Activated CD8-positive, alpha-beta memory T cell treated with anti-CD3 and anti-CD28 coated beads for 4 hours (primary cell): ENCODE measurements at regions not wholly inside any gene's neighbourhood (a gene's known extent, or its start where the extent isn't known, plus 50 kb on each side); places are given as distances from the start of the nearest gene placed in this dataset.
"Not testable (repeated sequence)": the region's sequence is repeated elsewhere in the genome, so short reads cannot be mapped to it uniquely, and the experiment has no call there.

Experiments used
- DNase-seq, 2 donors: peaks; one replicate each; pipeline ENCODE4 v3.0.0-alpha.2; 2020; ENCODE audit warnings: low read depth in 2 of 2

- no peak for DNase-seq
These were observed 347.6 kb downstream of the TMEM121 start for GRCh38 chr14:105873870-105874512.

- DNase-seq: no peak
These were observed 349.8 kb downstream of the TMEM121 start for GRCh38 chr14:105876158-105876557.

- no peak for DNase-seq
These were observed 350.4 kb downstream of the TMEM121 start for GRCh38 chr14:105876829-105877228.

GRCh38 chr14:105877645-105878044 lies 351.3 kb downstream of the TMEM121 start:
- no peak for DNase-seq

- no peak for DNase-seq
These were observed 351.7 kb downstream of the TMEM121 start for GRCh38 chr14:105878125-105878524.

- DNase-seq: no peak
These were observed 352.2 kb downstream of the TMEM121 start for GRCh38 chr14:105878554-105878953.

- DNase-seq: no peak
These were observed 353.1 kb downstream of the TMEM121 start for GRCh38 chr14:105879503-105879866.

- no peak for DNase-seq
These were observed 353.6 kb downstream of the TMEM121 start for GRCh38 chr14:105879867-105880561.

- no peak for DNase-seq
These were observed 354.2 kb downstream of the TMEM121 start for GRCh38 chr14:105880616-105881015.

- no peak for DNase-seq
These were observed 354.9 kb downstream of the TMEM121 start for GRCh38 chr14:105881021-105881930.

- DNase-seq: not testable (repeated sequence)
These were observed 355.6 kb downstream of the TMEM121 start for GRCh38 chr14:105882011-105882410.

GRCh38 chr14:105882626-105883025 lies 356.2 kb downstream of the TMEM121 start:
- DNase-seq: no peak

- DNase-seq: no peak
These were observed 357.0 kb downstream of the TMEM121 start for GRCh38 chr14:105883066-105884005.

- not testable (repeated sequence) for DNase-seq
These were observed 357.9 kb downstream of the TMEM121 start for GRCh38 chr14:105884192-105884807.

GRCh38 chr14:105884808-105885281 lies 358.5 kb downstream of the TMEM121 start:
- no peak for DNase-seq

GRCh38 chr14:105885561-105886320 lies 359.4 kb downstream of the TMEM121 start:
- DNase-seq: no peak

GRCh38 chr14:105886791-105887191 lies 360.4 kb downstream of the TMEM121 start:
- not testable (repeated sequence) for DNase-seq

- no peak for DNase-seq
These were observed 361.3 kb downstream of the TMEM121 start for GRCh38 chr14:105887692-105888091.

- DNase-seq: no peak
These were observed 361.8 kb downstream of the TMEM121 start for GRCh38 chr14:105888151-105888550.
